Upper lobe of left lung (tissue), 6 donors: ENCODE measurements at regions not wholly inside any gene's neighbourhood (a gene's known extent, or its start where the extent isn't known, plus 50 kb on each side); places are given as distances from the start of the nearest gene placed in this dataset.
"Not testable (repeated sequence)": the region's sequence is repeated elsewhere in the genome, so short reads cannot be mapped to it uniquely, and the experiment has no call there.

Experiments
- ATAC-seq, 2 donors: fragments of 200-7000 bp; cut with Tn5 transposase; one replicate each; pipeline ENCODE4 v1.9.1; 2022; ENCODE audit warnings: mild to moderate bottlenecking in 2 of 2, moderate library complexity in 2 of 2; ENCODE audit not compliant: low FRiP score in 2 of 2
- DNase-seq, 2 donors: peaks; one replicate each; pipeline ENCODE4 v3.0.0-alpha.2; 2019 to 2020
- H3K27ac ChIP-seq, 4 donors: fragments of 200-600 bp; sonication (generic); one replicate each; pipeline ENCODE4 v1.5.1; 2016 to 2019
- H3K27me3 ChIP-seq, 4 donors: fragments of 200-600 bp; sonication (generic); one replicate each; pipeline ENCODE4 v1.5.1; 2017 to 2019
- H3K36me3 ChIP-seq, 4 donors: fragments of 200-600 bp; sonication (generic); one replicate each; pipeline ENCODE4 v1.5.1; 2016 to 2019
- H3K4me1 ChIP-seq, 4 donors: fragments of 200-600 bp; sonication (generic); one replicate each; pipeline ENCODE4 v1.5.1; 2018 to 2019
- H3K4me3 ChIP-seq, 4 donors: fragments of 200-600 bp; sonication (generic); one replicate each; pipeline ENCODE4 v1.5.1; 2017 to 2019; ENCODE audit warnings: mild to moderate bottlenecking in 2 of 4, moderate library complexity in 1 of 4
- H3K9me3 ChIP-seq, 4 donors: fragments of 200-600 bp; sonication (generic); one replicate each; pipeline ENCODE4 v1.5.1; 2018 to 2019
- EP300 ChIP-seq, 4 donors: sonication (generic); formaldehyde crosslinking; IDR thresholded peaks; one replicate each; pipeline ENCODE4 v1.5.1; 2017; ENCODE audit warnings: antibody characterized with exemption in 4 of 4, control low read depth in 2 of 4
- POLR2A ChIP-seq, 4 donors: fragments of 450-650 bp; IDR thresholded peaks; one replicate each; pipeline ENCODE4 v1.5.1; 2016 to 2017; ENCODE audit warnings: antibody characterized with exemption in 4 of 4, mild to moderate bottlenecking in 2 of 4
- POLR2AphosphoS5 ChIP-seq, 2 donors: sonication (generic); formaldehyde crosslinking; IDR thresholded peaks; one replicate each; pipeline ENCODE4 v1.5.1; 2017; ENCODE audit warnings: antibody characterized with exemption in 2 of 2
- WGBS, 2 donors: methylation state at CpG; one replicate each; pipeline ENCODE4 v1.1.5; 2017 to 2018; 5-methylcytosine and 5-hydroxymethylcytosine counted together
- TF ChIP-seq, protein P1 (sequence below), 6 experiments: fragments of 450-650 bp in 4 of 6; fragments of 200-600 bp in 2 of 6; sonication (generic) in 2 of 6; IDR thresholded peaks; one replicate each; pipeline ENCODE4 v1.5.1; 2016 to 2019; ENCODE audit warnings: antibody characterized with exemption in 6 of 6
- donor health status: DM: no; HTN: no; CAD: no; lungs with moderate emphysema.
- donor health status: DM: no; HTN: yes; CAD: no; lungs with severe emphysema.

DNA sequence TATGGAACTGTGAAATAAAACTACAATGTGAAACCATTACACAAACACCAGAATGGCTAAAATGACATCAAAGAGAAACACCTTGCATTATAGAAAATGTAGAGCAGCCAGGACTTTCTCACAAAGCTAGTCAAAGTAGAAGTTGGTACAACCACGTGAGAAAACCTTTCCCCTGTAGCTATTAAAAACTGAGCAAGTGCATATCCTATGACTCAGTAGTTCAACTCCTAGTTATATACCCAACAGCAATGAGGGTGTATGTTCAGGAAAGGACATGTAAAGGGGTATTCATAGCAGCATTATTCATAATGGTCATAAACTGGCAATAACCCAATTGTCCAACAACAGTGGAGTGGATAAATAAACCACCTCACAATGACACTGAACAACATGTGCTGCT is 177.5 kb upstream of the NUDT10 start:
- Histone ChIP-seq H3K36me3 (no peaks in the 10 kb centered on the region), H3K4me1 (no peaks in the 10 kb centered on the region), H3K27me3 (no peaks in the 10 kb centered on the region), H3K27ac (no peak overlapping the region), H3K9me3 (no peaks in the 10 kb centered on the region), H3K4me3 (no peak overlapping the region)
- ATAC-seq (no peak), DNase-seq (no peak)
- TF ChIP-seq POLR2A (IDR thresholded peaks at IDR 0.05) (no peak), EP300 (IDR thresholded peaks at IDR 0.05) (no peak), POLR2AphosphoS5 (IDR thresholded peaks at IDR 0.05) (no peak)
- TF ChIP-seq, protein P1, sequence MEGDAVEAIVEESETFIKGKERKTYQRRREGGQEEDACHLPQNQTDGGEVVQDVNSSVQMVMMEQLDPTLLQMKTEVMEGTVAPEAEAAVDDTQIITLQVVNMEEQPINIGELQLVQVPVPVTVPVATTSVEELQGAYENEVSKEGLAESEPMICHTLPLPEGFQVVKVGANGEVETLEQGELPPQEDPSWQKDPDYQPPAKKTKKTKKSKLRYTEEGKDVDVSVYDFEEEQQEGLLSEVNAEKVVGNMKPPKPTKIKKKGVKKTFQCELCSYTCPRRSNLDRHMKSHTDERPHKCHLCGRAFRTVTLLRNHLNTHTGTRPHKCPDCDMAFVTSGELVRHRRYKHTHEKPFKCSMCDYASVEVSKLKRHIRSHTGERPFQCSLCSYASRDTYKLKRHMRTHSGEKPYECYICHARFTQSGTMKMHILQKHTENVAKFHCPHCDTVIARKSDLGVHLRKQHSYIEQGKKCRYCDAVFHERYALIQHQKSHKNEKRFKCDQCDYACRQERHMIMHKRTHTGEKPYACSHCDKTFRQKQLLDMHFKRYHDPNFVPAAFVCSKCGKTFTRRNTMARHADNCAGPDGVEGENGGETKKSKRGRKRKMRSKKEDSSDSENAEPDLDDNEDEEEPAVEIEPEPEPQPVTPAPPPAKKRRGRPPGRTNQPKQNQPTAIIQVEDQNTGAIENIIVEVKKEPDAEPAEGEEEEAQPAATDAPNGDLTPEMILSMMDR (IDR thresholded peaks at IDR 0.05): no peak
- 66 to 92% methylated on average over 1 of the region's 1 CpG for WGBS, 2 donors

DNA sequence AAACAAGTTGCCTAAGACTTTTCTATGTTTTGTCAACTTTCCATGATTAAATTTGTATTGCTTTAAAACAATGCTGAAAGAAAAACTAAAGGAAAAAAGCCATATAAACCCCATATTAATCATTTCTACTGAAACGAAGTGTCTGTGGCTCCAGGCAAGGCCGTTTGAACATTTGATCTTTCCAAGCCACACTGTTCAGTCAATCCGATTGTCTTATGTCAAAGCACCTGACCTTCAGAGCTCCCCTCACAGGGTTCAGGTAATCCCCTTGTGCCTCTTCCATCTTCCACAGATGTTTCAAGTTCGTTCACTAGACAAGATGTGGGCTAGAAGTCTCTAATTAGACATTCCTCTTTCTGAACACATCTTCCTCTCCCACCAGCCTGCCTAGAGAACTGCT is 177.1 kb upstream of the NUDT10 start:
- TF ChIP-seq EP300 (IDR thresholded peaks at IDR 0.05) (no peak), POLR2AphosphoS5 (IDR thresholded peaks at IDR 0.05) (no peak), POLR2A (IDR thresholded peaks at IDR 0.05) (no peak)
- TF ChIP-seq, protein P1 (IDR thresholded peaks at IDR 0.05): no peak
- WGBS, 2 donors: 61 to 74% methylated on average over 4 of the region's 4 CpGs
- DNase-seq: no peak

DNA sequence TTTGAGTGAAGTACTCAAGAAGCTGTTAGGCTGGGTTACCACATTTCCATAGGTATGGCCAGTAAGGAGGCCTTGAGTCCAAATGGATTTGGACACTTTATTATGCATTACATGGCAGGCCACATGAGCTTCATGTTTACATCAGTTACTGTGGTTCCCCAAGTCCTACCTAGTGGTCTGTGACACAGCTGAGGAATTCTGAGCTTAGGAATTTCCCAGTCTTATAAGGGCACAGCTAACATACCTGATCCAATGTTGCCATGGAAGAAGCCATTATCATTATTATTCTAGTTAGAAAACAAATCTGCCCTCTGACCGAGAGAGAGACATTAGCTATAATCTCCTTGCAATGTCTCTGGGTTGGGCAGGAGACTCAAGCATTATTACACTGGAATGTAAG is 174.4 kb upstream of the NUDT10 start:
- no peak for ATAC-seq
- 30 to 47% methylated on average over 1 of the region's 1 CpG for WGBS, 2 donors
- no peak for DNase-seq
- Histone ChIP-seq H3K27ac (no peak overlapping the region), H3K9me3 (no peaks in the 10 kb centered on the region), H3K4me1 (no peaks in the 10 kb centered on the region), H3K36me3 (no peaks in the 10 kb centered on the region), H3K27me3 (no peaks in the 10 kb centered on the region), H3K4me3 (no peak overlapping the region)
- TF ChIP-seq, protein P1 (IDR thresholded peaks at IDR 0.05): no peak
- no peak for TF ChIP-seq EP300 (IDR thresholded peaks at IDR 0.05)
- no peak for TF ChIP-seq POLR2A (IDR thresholded peaks at IDR 0.05)
- TF ChIP-seq POLR2AphosphoS5 (IDR thresholded peaks at IDR 0.05): no peak

More for the DNA sequence above, 177.1 kb upstream of the NUDT10 start:
- no peaks in the 10 kb centered on the region for H3K9me3 ChIP-seq
- no peaks in the 10 kb centered on the region for H3K4me1 ChIP-seq
- H3K27me3 ChIP-seq: no peaks in the 10 kb centered on the region
- H3K36me3 ChIP-seq: no peaks in the 10 kb centered on the region
- H3K4me3 ChIP-seq: no peak overlapping the region
- ATAC-seq: no peak
- no peak overlapping the region for H3K27ac ChIP-seq

DNA sequence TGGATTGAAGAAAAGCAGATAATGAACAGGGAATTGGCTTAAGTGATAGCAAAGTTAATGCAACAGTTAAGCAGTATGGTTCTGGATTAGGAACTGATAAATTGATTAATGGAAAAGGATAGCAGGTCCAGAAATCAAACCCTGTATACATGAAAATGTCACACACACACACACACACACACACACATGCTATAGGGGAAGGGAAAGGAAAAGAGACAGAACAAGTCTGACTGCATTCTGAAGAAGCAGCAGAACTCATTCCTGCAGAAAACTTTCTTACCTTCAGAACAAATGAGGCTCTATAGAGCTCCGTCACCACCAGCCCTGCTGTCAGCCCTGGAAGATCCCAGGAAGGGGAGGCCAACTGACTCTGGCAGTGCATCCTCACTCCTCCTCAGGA is 173.2 kb upstream of the NUDT10 start:
- not testable (repeated sequence) for H3K9me3 ChIP-seq, H3K36me3 ChIP-seq, H3K4me3 ChIP-seq, ATAC-seq, H3K4me1 ChIP-seq, DNase-seq, H3K27me3 ChIP-seq, H3K27ac ChIP-seq
- 75% methylated on average over 1 of the region's 1 CpG; no CpG with 5 or more reads in 1 of the 2 donors for WGBS, 2 donors

DNA sequence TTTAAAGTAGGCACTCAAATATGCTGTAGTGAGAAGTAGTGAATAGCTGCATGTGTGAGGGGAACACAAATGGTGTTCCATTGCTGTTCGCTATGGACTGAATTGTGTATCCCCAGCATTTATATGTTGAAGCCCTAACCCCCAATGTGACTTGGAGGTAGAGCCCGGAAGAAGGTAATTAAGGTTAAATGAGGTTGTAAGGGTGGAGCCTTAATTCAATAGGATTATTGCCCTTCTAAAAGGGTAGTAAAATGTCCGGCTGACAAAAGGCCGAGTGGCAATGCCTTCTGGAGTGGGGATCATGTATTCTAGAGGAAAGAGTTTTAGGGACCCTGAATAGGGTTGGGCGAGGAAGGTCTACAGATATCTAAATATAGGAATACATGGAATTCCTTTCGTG is 168.9 kb upstream of the NUDT10 start:
- no peak for DNase-seq
- Histone ChIP-seq H3K27me3 (no peaks in the 10 kb centered on the region), H3K4me3 (no peak overlapping the region), H3K9me3 (no peaks in the 10 kb centered on the region), H3K4me1 (no peaks in the 10 kb centered on the region), H3K27ac (no peak overlapping the region), H3K36me3 (no peaks in the 10 kb centered on the region)
- no peak for ATAC-seq
- WGBS, 2 donors: 82 to 93% methylated on average over 6 of the region's 6 CpGs
- TF ChIP-seq POLR2A (IDR thresholded peaks at IDR 0.05): no peak
- TF ChIP-seq, protein P1 (IDR thresholded peaks at IDR 0.05): no peak
- TF ChIP-seq EP300 (IDR thresholded peaks at IDR 0.05): no peak
- TF ChIP-seq POLR2AphosphoS5 (IDR thresholded peaks at IDR 0.05): no peak

DNA sequence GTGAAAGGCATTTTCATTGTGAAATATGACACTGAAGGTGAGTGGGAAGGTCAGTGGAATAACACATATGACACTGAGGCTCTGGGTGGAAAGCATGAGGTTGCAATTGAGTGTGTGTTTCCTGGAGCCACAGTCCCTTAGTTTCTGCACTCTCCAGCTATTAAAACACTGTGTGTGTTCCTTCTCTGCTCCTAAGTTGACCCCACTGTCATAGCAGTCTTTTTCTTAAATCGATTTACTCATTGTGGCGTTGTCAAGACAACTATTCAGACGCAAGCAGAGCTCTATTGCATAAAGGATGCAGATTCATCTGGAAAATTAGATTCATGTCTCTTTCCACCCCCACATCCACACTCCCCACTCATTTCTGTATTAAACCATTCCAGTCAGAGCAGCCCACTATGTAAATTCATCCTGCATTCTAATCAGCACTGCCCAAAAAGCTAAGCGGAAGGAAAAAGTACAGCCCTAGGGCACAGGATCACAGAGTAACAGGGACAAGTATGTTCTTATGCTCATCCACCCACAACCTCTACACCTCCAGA is 154.2 kb upstream of the NUDT10 start:
- not testable (repeated sequence) for H3K36me3 ChIP-seq, ATAC-seq, DNase-seq, H3K27me3 ChIP-seq, H3K9me3 ChIP-seq, H3K27ac ChIP-seq, H3K4me3 ChIP-seq, H3K4me1 ChIP-seq
- 76% methylated on average over 3 to 4 of the region's 4 CpGs for WGBS, 2 donors

DNA sequence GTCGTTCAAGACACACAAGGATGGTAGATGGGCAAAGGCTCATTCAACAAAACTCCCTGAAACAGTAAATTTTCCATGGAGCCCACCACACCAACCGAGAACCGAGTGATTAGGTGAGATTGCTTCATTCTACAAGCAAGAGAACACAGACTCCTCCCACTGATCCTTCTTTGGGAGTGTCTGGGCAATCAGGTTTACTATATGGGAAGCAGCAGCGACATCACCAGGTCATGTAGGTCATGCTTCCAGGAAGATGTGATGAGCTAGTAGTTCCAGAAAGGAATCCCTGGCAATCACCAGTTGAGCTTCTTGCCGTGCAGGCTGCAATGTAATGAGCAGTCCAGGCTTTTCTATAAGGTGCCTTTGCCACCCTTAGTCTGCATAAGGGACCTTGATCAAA is 152.8 kb upstream of the NUDT10 start:
- not testable (repeated sequence) for H3K9me3 ChIP-seq, H3K4me3 ChIP-seq, H3K27ac ChIP-seq, H3K4me1 ChIP-seq, H3K27me3 ChIP-seq, DNase-seq, ATAC-seq, H3K36me3 ChIP-seq
- 54% methylated on average over 3 of the region's 5 CpGs; no CpG with 5 or more reads in 1 of the 2 donors for WGBS, 2 donors
